Ishikawa (cell line): ENCODE measurements at regions not wholly inside any gene's neighbourhood (a gene's known extent, or its start where the extent isn't known, plus 50 kb on each side); places are given as distances from the start of the nearest gene placed in this dataset.

Experiments
- CEBPB ChIP-seq: IDR thresholded peaks from 2 replicates; pipeline ENCODE4 v1.6.1; 2012
- TAF1 ChIP-seq: IDR thresholded peaks from 2 replicates; pipeline ENCODE4 v1.6.1; 2012; ENCODE audit warnings: low read depth, mild to moderate bottlenecking
- TCF12 ChIP-seq: IDR thresholded peaks from 2 replicates; pipeline ENCODE4 v1.6.1; 2012; ENCODE audit warnings: low read depth
- TEAD4 ChIP-seq: IDR thresholded peaks from 2 replicates; pipeline ENCODE4 v1.6.1; 2012
- YY1 ChIP-seq: IDR thresholded peaks from 2 replicates; pipeline ENCODE4 v1.6.1; 2012; ENCODE audit warnings: low read depth
- TF ChIP-seq, protein P1 (sequence below): IDR thresholded peaks from 2 replicates; pipeline ENCODE4 v1.6.1; 2012

GRCh38 chr10:126851414-126852108 lies 53.7 kb upstream of the DOCK1 start:
- TF ChIP-seq YY1: no peak
- TF ChIP-seq TEAD4: no peak
- no peak for TF ChIP-seq CEBPB

DNA sequence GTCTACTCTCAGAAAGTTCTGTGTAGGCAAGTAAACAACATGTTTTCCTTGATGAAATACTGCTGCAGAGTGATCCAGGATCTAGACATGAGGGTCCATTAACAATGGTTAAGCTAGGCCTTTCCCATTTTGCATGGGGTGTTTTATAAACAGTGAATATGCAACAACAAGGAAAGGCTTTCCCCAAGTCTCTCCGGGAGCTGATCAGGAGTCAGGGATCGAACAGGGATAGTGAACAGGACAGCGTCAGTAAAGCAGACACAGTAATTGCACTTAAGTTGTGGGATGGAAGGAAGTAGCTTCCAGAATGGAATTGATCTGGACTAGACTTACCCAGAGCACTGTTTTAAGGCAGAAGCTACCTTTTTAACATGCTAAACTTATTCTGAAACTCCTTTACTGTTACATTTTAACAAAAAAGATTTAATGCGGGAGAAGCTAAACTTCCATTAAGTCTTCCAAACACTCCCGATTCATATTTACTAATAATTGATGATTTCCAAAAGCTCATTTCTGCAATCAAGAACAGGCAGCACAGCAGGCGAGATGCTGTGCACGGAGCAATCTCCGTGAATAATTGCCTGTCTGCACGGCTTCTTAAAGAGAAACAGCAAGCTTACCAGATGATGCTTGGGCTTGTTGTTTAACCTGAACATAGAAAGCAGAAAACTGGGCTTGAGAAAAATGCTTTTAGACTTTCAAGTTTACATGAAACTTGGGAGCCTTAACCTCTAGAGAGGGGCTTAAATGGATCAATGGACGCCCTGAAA lies 50.3 kb upstream of the DOCK1 start:
- TF ChIP-seq, protein P1, sequence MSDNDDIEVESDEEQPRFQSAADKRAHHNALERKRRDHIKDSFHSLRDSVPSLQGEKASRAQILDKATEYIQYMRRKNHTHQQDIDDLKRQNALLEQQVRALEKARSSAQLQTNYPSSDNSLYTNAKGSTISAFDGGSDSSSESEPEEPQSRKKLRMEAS: no peak
- TF ChIP-seq YY1: no peak
- TF ChIP-seq TCF12: no peak
- no peak for TF ChIP-seq TAF1
